ENCODE measurements at regions not wholly inside any gene's neighbourhood (a gene's known extent, or its start where the extent isn't known, plus 50 kb on each side); places are given as distances from the start of the nearest gene placed in this dataset. TPM values are rescaled to one million over a fixed set of nuclear protein-coding genes. Genes with fewer than 3 reads are reported as not detected.

- Histone ChIP-seq H3K4me1 (ENCODE audit: control insufficient read depth, insufficient read depth, low read length) (peaks cover 6% of the 10 kb centered on the region), H3K27ac (ENCODE audit: low read depth, low read length) (no peak overlapping the region), H3K27me3 (ENCODE audit: control insufficient read depth, insufficient read depth, low read length, poor library complexity, severe bottlenecking) (no peaks in the 10 kb centered on the region), H3K9me3 (ENCODE audit: control insufficient read depth, low read length) (no peaks in the 10 kb centered on the region), H3K4me3 (ENCODE audit: low read length) (no peak overlapping the region), H3K36me3 (ENCODE audit: control insufficient read depth, insufficient read depth, low read length) (no peaks in the 10 kb centered on the region), H3K9ac (ENCODE audit: extremely low read depth, low read length, poor library complexity, severe bottlenecking) (no peak overlapping the region)
- DNase-seq = no peak
- TF ChIP-seq, protein P1, sequence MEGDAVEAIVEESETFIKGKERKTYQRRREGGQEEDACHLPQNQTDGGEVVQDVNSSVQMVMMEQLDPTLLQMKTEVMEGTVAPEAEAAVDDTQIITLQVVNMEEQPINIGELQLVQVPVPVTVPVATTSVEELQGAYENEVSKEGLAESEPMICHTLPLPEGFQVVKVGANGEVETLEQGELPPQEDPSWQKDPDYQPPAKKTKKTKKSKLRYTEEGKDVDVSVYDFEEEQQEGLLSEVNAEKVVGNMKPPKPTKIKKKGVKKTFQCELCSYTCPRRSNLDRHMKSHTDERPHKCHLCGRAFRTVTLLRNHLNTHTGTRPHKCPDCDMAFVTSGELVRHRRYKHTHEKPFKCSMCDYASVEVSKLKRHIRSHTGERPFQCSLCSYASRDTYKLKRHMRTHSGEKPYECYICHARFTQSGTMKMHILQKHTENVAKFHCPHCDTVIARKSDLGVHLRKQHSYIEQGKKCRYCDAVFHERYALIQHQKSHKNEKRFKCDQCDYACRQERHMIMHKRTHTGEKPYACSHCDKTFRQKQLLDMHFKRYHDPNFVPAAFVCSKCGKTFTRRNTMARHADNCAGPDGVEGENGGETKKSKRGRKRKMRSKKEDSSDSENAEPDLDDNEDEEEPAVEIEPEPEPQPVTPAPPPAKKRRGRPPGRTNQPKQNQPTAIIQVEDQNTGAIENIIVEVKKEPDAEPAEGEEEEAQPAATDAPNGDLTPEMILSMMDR (conservative IDR thresholded peaks at IDR 0.05) = no peak
- no peaks in the 10 kb centered on the region for H3K27me3 Mint-ChIP-seq (ENCODE audit: insufficient read depth)
- H3K27ac Mint-ChIP-seq = no peak overlapping the region
- WGBS, 2 experiments (ENCODE audit: insufficient coverage in 1 of 2, insufficient read length in 1 of 2) = 57% methylated on average over 1 of the region's 1 CpG
- no peak overlapping the region for H3K4me3 Mint-ChIP-seq
- peaks cover 15% of the 10 kb centered on the region for H3K4me1 Mint-ChIP-seq
- no peaks in the 10 kb centered on the region for H3K36me3 Mint-ChIP-seq (ENCODE audit: low read depth)
- no peaks in the 10 kb centered on the region for H3K9me3 Mint-ChIP-seq
Measured at GRCh38 chr7:18444826-18445225, 50.7 kb upstream of the HDAC9 start.

DNA sequence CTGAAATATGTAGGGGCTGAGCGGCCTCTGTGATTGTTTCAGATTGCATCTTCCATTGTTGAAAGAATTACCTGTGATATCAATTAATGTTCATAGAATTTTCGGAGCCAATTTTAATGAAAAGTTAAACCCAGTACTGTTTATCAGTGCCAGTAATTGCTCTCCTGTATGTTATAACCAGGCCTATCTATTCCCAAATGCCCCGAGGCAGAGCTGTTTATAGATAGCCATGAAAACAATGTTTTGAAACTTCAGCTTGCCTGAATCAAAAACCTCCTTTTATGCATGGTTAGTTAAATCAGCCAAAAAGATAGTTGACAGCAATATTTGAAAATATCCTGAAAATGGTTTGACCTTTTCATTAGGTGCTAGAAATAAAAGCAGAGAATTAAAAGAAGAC is 50.1 kb upstream of the HDAC9 start:
- WGBS, 2 experiments (ENCODE audit: insufficient coverage in 1 of 2, insufficient read length in 1 of 2) = 81 to 100% methylated on average over 1 to 3 of the region's 3 CpGs

More for the DNA sequence above, 50.1 kb upstream of the HDAC9 start:
- no peaks in the 10 kb centered on the region for H3K9me3 Mint-ChIP-seq
- Histone ChIP-seq H3K9ac (ENCODE audit: extremely low read depth, low read length, poor library complexity, severe bottlenecking) (no peak overlapping the region), H3K27ac (ENCODE audit: low read depth, low read length) (peak overlapping the region; percentile 22), H3K27me3 (ENCODE audit: control insufficient read depth, insufficient read depth, low read length, poor library complexity, severe bottlenecking) (no peaks in the 10 kb centered on the region), H3K4me3 (ENCODE audit: low read length) (no peak overlapping the region), H3K4me1 (ENCODE audit: control insufficient read depth, insufficient read depth, low read length) (peaks cover 6% of the 10 kb centered on the region), H3K36me3 (ENCODE audit: control insufficient read depth, insufficient read depth, low read length) (no peaks in the 10 kb centered on the region), H3K9me3 (ENCODE audit: control insufficient read depth, low read length) (no peaks in the 10 kb centered on the region)
- DNase-seq = no peak
- H3K36me3 Mint-ChIP-seq (ENCODE audit: low read depth) = no peaks in the 10 kb centered on the region
- TF ChIP-seq, protein P1 (conservative IDR thresholded peaks at IDR 0.05) = no peak
- H3K4me3 Mint-ChIP-seq = no peak overlapping the region
- H3K27me3 Mint-ChIP-seq (ENCODE audit: insufficient read depth) = no peaks in the 10 kb centered on the region
- peak overlapping the region; percentile 64 for H3K27ac Mint-ChIP-seq
- H3K4me1 Mint-ChIP-seq = peaks cover 15% of the 10 kb centered on the region

Small RNAs in the stretch of these regions (microRNA-seq; reads per million reads assigned to microRNA genes)
- gene MIR1302-6 (ENCODE audit: borderline microRNAs expressed) = not detected

All from endodermal cell (in vitro differentiated cells).